ENCODE measurements at regions not wholly inside any gene's neighbourhood (a gene's known extent, or its start where the extent isn't known, plus 50 kb on each side); places are given as distances from the start of the nearest gene placed in this dataset.
A peak's percentile ranks its signal among the peaks of the same experiment; 100 is the strongest.
"Not testable (repeated sequence)": the region's sequence is repeated elsewhere in the genome, so short reads cannot be mapped to it uniquely, and the experiment has no call there.

- no peak for DNase-seq (ENCODE audit: low read depth)
Observed at GRCh38 chr2:176569574-176569973, 300.3 kb downstream of the MTX2 start.

- DNase-seq (ENCODE audit: low read depth): no peak
Observed at GRCh38 chr2:176573612-176574483, 304.6 kb downstream of the MTX2 start.

- no peak for DNase-seq (ENCODE audit: low read depth)
Observed at GRCh38 chr2:176574484-176575236, 305.4 kb downstream of the MTX2 start.

GRCh38 chr2:176575237-176575744, 306.0 kb downstream of the MTX2 start:
- no peak for DNase-seq (ENCODE audit: low read depth)

- DNase-seq (ENCODE audit: low read depth): no peak
Observed at GRCh38 chr2:176577054-176577453, 307.8 kb downstream of the MTX2 start.

GRCh38 chr2:176578292-176578691, 309.1 kb downstream of the MTX2 start:
- not testable (repeated sequence) for DNase-seq (ENCODE audit: low read depth)

- DNase-seq (ENCODE audit: low read depth): no peak
Observed at GRCh38 chr2:176579608-176580007, 310.4 kb downstream of the MTX2 start.

- no peak for DNase-seq (ENCODE audit: low read depth)
Observed at GRCh38 chr2:176581557-176582165, 312.4 kb downstream of the MTX2 start.

GRCh38 chr2:176582176-176582575, 312.9 kb downstream of the MTX2 start:
- no peak for DNase-seq (ENCODE audit: low read depth)

GRCh38 chr2:176582990-176583481, 313.8 kb downstream of the MTX2 start:
- DNase-seq (ENCODE audit: low read depth): peak; percentile 95

GRCh38 chr2:176583607-176584006, 314.4 kb downstream of the MTX2 start:
- DNase-seq (ENCODE audit: low read depth): peak; percentile 50

GRCh38 chr2:176584333-176584732, 315.1 kb downstream of the MTX2 start:
- no peak for DNase-seq (ENCODE audit: low read depth)

- DNase-seq (ENCODE audit: low read depth): no peak
Observed at GRCh38 chr2:176585291-176585690, 316.0 kb downstream of the MTX2 start.

- no peak for DNase-seq (ENCODE audit: low read depth)
Observed at GRCh38 chr2:176585791-176586190, 316.5 kb downstream of the MTX2 start.

- DNase-seq (ENCODE audit: low read depth): no peak
Observed at GRCh38 chr2:176589287-176589686, 320.0 kb downstream of the MTX2 start.

- DNase-seq (ENCODE audit: low read depth): no peak
Observed at GRCh38 chr2:176589825-176590440, 320.7 kb downstream of the MTX2 start.

- no peak for DNase-seq (ENCODE audit: low read depth)
Observed at GRCh38 chr2:176592216-176592615, 323.0 kb downstream of the MTX2 start.

- DNase-seq (ENCODE audit: low read depth): no peak
Observed at GRCh38 chr2:176595986-176596385, 326.7 kb downstream of the MTX2 start.

- DNase-seq (ENCODE audit: low read depth): no peak
Observed at GRCh38 chr2:176597916-176598315, 328.7 kb downstream of the MTX2 start.

- no peak for DNase-seq (ENCODE audit: low read depth)
Observed at GRCh38 chr2:176598351-176598750, 329.1 kb downstream of the MTX2 start.

GRCh38 chr2:176599796-176600485, 330.7 kb downstream of the MTX2 start:
- DNase-seq (ENCODE audit: low read depth): no peak

Data from HS-5 (cell line).